Stimulated activated CD8-positive, alpha-beta memory T cell treated with anti-CD3 and anti-CD28 coated beads, Interleukin-2, amount 100 ng/mL, for 48 hours (primary cell): ENCODE measurements at regions not wholly inside any gene's neighbourhood (a gene's known extent, or its start where the extent isn't known, plus 50 kb on each side); places are given as distances from the start of the nearest gene placed in this dataset.
"Not testable (repeated sequence)": the region's sequence is repeated elsewhere in the genome, so short reads cannot be mapped to it uniquely, and the experiment has no call there.

Source experiments
- DNase-seq, 2 donors: peaks; one replicate each; pipeline ENCODE4 v3.0.0-alpha.2; 2020; ENCODE audit warnings: low read depth in 2 of 2

GRCh38 chr2:105497094-105497493, 98.2 kb upstream of the FHL2 start:
- no peak for DNase-seq

GRCh38 chr2:105496271-105496670, 97.4 kb upstream of the FHL2 start:
- no peak for DNase-seq

GRCh38 chr2:105494683-105495425, 96.0 kb upstream of the FHL2 start:
- no peak for DNase-seq

- DNase-seq = no peak
Observed at GRCh38 chr2:105490956-105491355, 92.1 kb upstream of the FHL2 start.

GRCh38 chr2:105490204-105490603, 91.4 kb upstream of the FHL2 start:
- DNase-seq = no peak

GRCh38 chr2:105489168-105489878, 90.5 kb upstream of the FHL2 start:
- DNase-seq = no peak

GRCh38 chr2:105488285-105488684, 89.4 kb upstream of the FHL2 start:
- no peak for DNase-seq

- DNase-seq = no peak
Observed at GRCh38 chr2:105487142-105488069, 88.6 kb upstream of the FHL2 start.

- no peak for DNase-seq
Observed at GRCh38 chr2:105486762-105487141, 87.9 kb upstream of the FHL2 start.

GRCh38 chr2:105478670-105479069, 79.8 kb upstream of the FHL2 start:
- DNase-seq = no peak

- DNase-seq = not testable (repeated sequence)
Observed at GRCh38 chr2:105477050-105477620, 78.3 kb upstream of the FHL2 start.

- DNase-seq = no peak
Observed at GRCh38 chr2:105473011-105473410, 74.2 kb upstream of the FHL2 start.

- no peak for DNase-seq
Observed at GRCh38 chr2:105470979-105471378, 72.1 kb upstream of the FHL2 start.

- DNase-seq = no peak
Observed at GRCh38 chr2:105469781-105470180, 70.9 kb upstream of the FHL2 start.

GRCh38 chr2:105468582-105469042, 69.8 kb upstream of the FHL2 start:
- DNase-seq = no peak

GRCh38 chr2:105464325-105464724, 65.5 kb upstream of the FHL2 start:
- DNase-seq = no peak

GRCh38 chr2:105460048-105460732, 61.3 kb upstream of the FHL2 start:
- no peak for DNase-seq

GRCh38 chr2:105458076-105458475, 59.2 kb upstream of the FHL2 start:
- DNase-seq = no peak

- no peak for DNase-seq
Observed at GRCh38 chr2:105455488-105456003, 56.7 kb upstream of the FHL2 start.

- DNase-seq = no peak
Observed at GRCh38 chr2:105454801-105455485, 56.1 kb upstream of the FHL2 start.
